ENCODE measurements at regions not wholly inside any gene's neighbourhood (a gene's known extent, or its start where the extent isn't known, plus 50 kb on each side); places are given as distances from the start of the nearest gene placed in this dataset.

GRCh38 chrX:145393702-145394235 is 146.5 kb downstream of the SPANXN1 start:
- no peaks in the 10 kb centered on the region for H3K36me3 Mint-ChIP-seq (ENCODE audit: insufficient read depth, unreplicated experiment)
- H3K27me3 Mint-ChIP-seq (ENCODE audit: unreplicated experiment) = no peaks in the 10 kb centered on the region
- CTCF ChIA-PET = no interaction called here
- no peak for DNase-seq
- BruUV-seq (replicated peaks) = no TSS peak
- intact Hi-C loops (cut with micrococcal nuclease; ENCODE audit: unreplicated experiment) = no loop called here
- H3K4me3 Mint-ChIP-seq (ENCODE audit: low read depth, unreplicated experiment) = no peak overlapping the region
- no peak for TF ChIP-seq CTCF (IDR thresholded peaks at IDR 0.05; ENCODE audit: unreplicated experiment)
- no peak overlapping the region for H3K27ac Mint-ChIP-seq (ENCODE audit: unreplicated experiment)
- peaks cover 7% of the 10 kb centered on the region for H3K9me3 Mint-ChIP-seq (ENCODE audit: low read depth, unreplicated experiment)
- no peaks in the 10 kb centered on the region for H3K4me1 Mint-ChIP-seq (ENCODE audit: low read depth, unreplicated experiment)

- no peak overlapping the region for H3K27ac Mint-ChIP-seq (ENCODE audit: unreplicated experiment)
- H3K36me3 Mint-ChIP-seq (ENCODE audit: insufficient read depth, unreplicated experiment) = no peaks in the 10 kb centered on the region
- no peak overlapping the region for H3K4me3 Mint-ChIP-seq (ENCODE audit: low read depth, unreplicated experiment)
- intact Hi-C loops (cut with micrococcal nuclease; ENCODE audit: unreplicated experiment) = no loop called here
- no peaks in the 10 kb centered on the region for H3K4me1 Mint-ChIP-seq (ENCODE audit: low read depth, unreplicated experiment)
- no peak for DNase-seq
- no TSS peak for BruUV-seq (replicated peaks)
- TF ChIP-seq CTCF (IDR thresholded peaks at IDR 0.05; ENCODE audit: unreplicated experiment) = no peak
- H3K9me3 Mint-ChIP-seq (ENCODE audit: low read depth, unreplicated experiment) = peaks cover 7% of the 10 kb centered on the region
- CTCF ChIA-PET = no interaction called here
- H3K27me3 Mint-ChIP-seq (ENCODE audit: unreplicated experiment) = no peaks in the 10 kb centered on the region
These were observed 147.0 kb downstream of the SPANXN1 start for GRCh38 chrX:145394344-145394743.

GRCh38 chrX:145396612-145397011 is 149.3 kb downstream of the SPANXN1 start:
- no peaks in the 10 kb centered on the region for H3K27me3 Mint-ChIP-seq (ENCODE audit: unreplicated experiment)
- H3K4me3 Mint-ChIP-seq (ENCODE audit: low read depth, unreplicated experiment) = no peak overlapping the region
- no peaks in the 10 kb centered on the region for H3K4me1 Mint-ChIP-seq (ENCODE audit: low read depth, unreplicated experiment)
- H3K9me3 Mint-ChIP-seq (ENCODE audit: low read depth, unreplicated experiment) = peaks cover 6% of the 10 kb centered on the region
- no peak for DNase-seq
- H3K27ac Mint-ChIP-seq (ENCODE audit: unreplicated experiment) = no peak overlapping the region
- H3K36me3 Mint-ChIP-seq (ENCODE audit: insufficient read depth, unreplicated experiment) = no peaks in the 10 kb centered on the region
- TF ChIP-seq CTCF (IDR thresholded peaks at IDR 0.05; ENCODE audit: unreplicated experiment) = no peak
- CTCF ChIA-PET = no interaction called here
- intact Hi-C loops (cut with micrococcal nuclease; ENCODE audit: unreplicated experiment) = no loop called here
- no TSS peak for BruUV-seq (replicated peaks)

- no peaks in the 10 kb centered on the region for H3K27me3 Mint-ChIP-seq (ENCODE audit: unreplicated experiment)
- BruUV-seq (replicated peaks) = no TSS peak
- H3K27ac Mint-ChIP-seq (ENCODE audit: unreplicated experiment) = no peak overlapping the region
- H3K36me3 Mint-ChIP-seq (ENCODE audit: insufficient read depth, unreplicated experiment) = no peaks in the 10 kb centered on the region
- intact Hi-C loops (cut with micrococcal nuclease; ENCODE audit: unreplicated experiment) = no loop called here
- CTCF ChIA-PET = no interaction called here
- DNase-seq = peak; percentile 21
- TF ChIP-seq CTCF (IDR thresholded peaks at IDR 0.05; ENCODE audit: unreplicated experiment) = no peak
- H3K9me3 Mint-ChIP-seq (ENCODE audit: low read depth, unreplicated experiment) = peaks cover 3% of the 10 kb centered on the region
- H3K4me3 Mint-ChIP-seq (ENCODE audit: low read depth, unreplicated experiment) = no peak overlapping the region
- no peaks in the 10 kb centered on the region for H3K4me1 Mint-ChIP-seq (ENCODE audit: low read depth, unreplicated experiment)
These were observed 157.7 kb downstream of the SPANXN1 start for GRCh38 chrX:145405012-145405411.
